IMR-90 (cell line): ENCODE measurements at regions not wholly inside any gene's neighbourhood (a gene's known extent, or its start where the extent isn't known, plus 50 kb on each side); places are given as distances from the start of the nearest gene placed in this dataset.

Experiments used
- CEBPB ChIP-seq: IDR thresholded peaks from 2 replicates; pipeline ENCODE4 v1.6.1; 2012; ENCODE audit warnings: low read depth, low read length, improper control_type of control experiment
- CHD1 ChIP-seq: IDR thresholded peaks from 2 replicates; pipeline ENCODE4 v1.6.1; 2012; ENCODE audit warnings: low read depth, low read length, improper control_type of control experiment
- TF ChIP-seq, protein P1 (sequence below): conservative IDR thresholded peaks from 2 replicates; pipeline ENCODE4 v1.5.1; 2012; ENCODE audit warnings: mild to moderate bottlenecking, low read depth, low read length, improper control_type of control experiment

DNA sequence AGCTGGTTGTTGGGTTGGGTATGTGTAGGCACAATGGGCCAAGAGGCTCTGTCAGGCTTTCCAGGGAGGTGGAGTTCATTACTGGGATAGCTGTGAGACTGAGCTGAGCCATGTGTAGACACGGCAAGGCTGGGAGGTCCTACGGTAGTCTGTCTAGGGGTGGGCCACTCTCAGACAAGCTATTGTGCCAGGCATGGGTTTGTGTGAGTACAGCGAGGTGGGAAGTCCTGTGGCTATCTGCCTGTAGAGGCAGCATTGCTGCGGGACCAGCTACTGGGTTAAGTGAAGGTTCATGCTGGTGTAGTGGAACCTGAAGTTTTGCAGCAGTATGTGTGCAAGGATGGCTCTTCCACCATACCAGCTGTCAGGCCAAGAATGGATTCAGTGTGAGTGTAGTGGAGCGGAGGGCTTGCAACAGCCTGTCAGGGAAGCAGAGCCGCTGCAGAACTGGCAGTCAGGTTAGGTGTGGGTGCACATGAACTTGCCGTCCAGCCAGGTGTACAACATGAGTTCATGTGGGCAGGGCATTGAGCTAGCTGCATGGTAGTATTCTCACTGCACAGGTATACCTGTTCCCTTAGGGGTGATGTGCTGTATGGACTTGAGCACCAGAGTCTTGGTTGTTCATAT lies 78.0 kb upstream of the CENPW start:
- TF ChIP-seq CHD1 (no peak), CEBPB (no peak)
- TF ChIP-seq, protein P1, sequence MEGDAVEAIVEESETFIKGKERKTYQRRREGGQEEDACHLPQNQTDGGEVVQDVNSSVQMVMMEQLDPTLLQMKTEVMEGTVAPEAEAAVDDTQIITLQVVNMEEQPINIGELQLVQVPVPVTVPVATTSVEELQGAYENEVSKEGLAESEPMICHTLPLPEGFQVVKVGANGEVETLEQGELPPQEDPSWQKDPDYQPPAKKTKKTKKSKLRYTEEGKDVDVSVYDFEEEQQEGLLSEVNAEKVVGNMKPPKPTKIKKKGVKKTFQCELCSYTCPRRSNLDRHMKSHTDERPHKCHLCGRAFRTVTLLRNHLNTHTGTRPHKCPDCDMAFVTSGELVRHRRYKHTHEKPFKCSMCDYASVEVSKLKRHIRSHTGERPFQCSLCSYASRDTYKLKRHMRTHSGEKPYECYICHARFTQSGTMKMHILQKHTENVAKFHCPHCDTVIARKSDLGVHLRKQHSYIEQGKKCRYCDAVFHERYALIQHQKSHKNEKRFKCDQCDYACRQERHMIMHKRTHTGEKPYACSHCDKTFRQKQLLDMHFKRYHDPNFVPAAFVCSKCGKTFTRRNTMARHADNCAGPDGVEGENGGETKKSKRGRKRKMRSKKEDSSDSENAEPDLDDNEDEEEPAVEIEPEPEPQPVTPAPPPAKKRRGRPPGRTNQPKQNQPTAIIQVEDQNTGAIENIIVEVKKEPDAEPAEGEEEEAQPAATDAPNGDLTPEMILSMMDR = no peak
